ENCODE measurements at regions not wholly inside any gene's neighbourhood (a gene's known extent, or its start where the extent isn't known, plus 50 kb on each side); places are given as distances from the start of the nearest gene placed in this dataset.
A peak's percentile ranks its signal among the peaks of the same experiment; 100 is the strongest.
"Not testable (repeated sequence)": the region's sequence is repeated elsewhere in the genome, so short reads cannot be mapped to it uniquely, and the experiment has no call there.

- ATAC-seq (no peak), DNase-seq (no peak)
- intact Hi-C loops (cut with micrococcal nuclease), result no loop called here
Measured at GRCh38 chr13:75978818-75979217, 342.7 kb downstream of the LMO7 start.

- DNase-seq (no peak), ATAC-seq (no peak)
- intact Hi-C loops (cut with micrococcal nuclease), result no loop called here
Measured at GRCh38 chr13:75968103-75968838, 332.1 kb downstream of the LMO7 start.

- DNase-seq, result no peak
- intact Hi-C loops (cut with micrococcal nuclease), result no loop called here
- no peak for ATAC-seq
Measured at GRCh38 chr13:75963302-75963701, 327.2 kb downstream of the LMO7 start.

- ATAC-seq (no peak), DNase-seq (no peak)
- intact Hi-C loops (cut with micrococcal nuclease), result no loop called here
Measured at GRCh38 chr13:75961911-75962310, 325.8 kb downstream of the LMO7 start.

- intact Hi-C loops (cut with micrococcal nuclease), result no loop called here
- no peak for ATAC-seq
- no peak for DNase-seq
Measured at GRCh38 chr13:75960538-75960994, 324.4 kb downstream of the LMO7 start.

GRCh38 chr13:75959861-75960481 is 323.8 kb downstream of the LMO7 start:
- DNase-seq (no peak), ATAC-seq (no peak)
- intact Hi-C loops (cut with micrococcal nuclease), result no loop called here

GRCh38 chr13:75953589-75953988 is 317.5 kb downstream of the LMO7 start:
- intact Hi-C loops (cut with micrococcal nuclease); DNase-seq; ATAC-seq: not testable (repeated sequence)

GRCh38 chr13:75947448-75947847 is 311.3 kb downstream of the LMO7 start:
- ATAC-seq, result no peak
- DNase-seq, result no peak
- intact Hi-C loops (cut with micrococcal nuclease), result no loop called here

- ATAC-seq (peak; percentile 82), DNase-seq (peak; percentile 23)
- intact Hi-C loops (cut with micrococcal nuclease), result no loop called here
Measured at GRCh38 chr13:75946536-75947284, 310.6 kb downstream of the LMO7 start.

GRCh38 chr13:75945841-75946482 is 309.8 kb downstream of the LMO7 start:
- DNase-seq, result no peak
- intact Hi-C loops (cut with micrococcal nuclease), result no loop called here
- ATAC-seq, result no peak

- ATAC-seq (peak; percentile 45), DNase-seq (no peak)
- intact Hi-C loops (cut with micrococcal nuclease), result no loop called here
Measured at GRCh38 chr13:75938811-75939560, 302.9 kb downstream of the LMO7 start.

- intact Hi-C loops (cut with micrococcal nuclease), result no loop called here
- DNase-seq (no peak), ATAC-seq (no peak)
Measured at GRCh38 chr13:75936791-75937190, 300.7 kb downstream of the LMO7 start.

GRCh38 chr13:75935805-75936204 is 299.7 kb downstream of the LMO7 start:
- no peak for ATAC-seq
- intact Hi-C loops (cut with micrococcal nuclease), result no loop called here

GRCh38 chr13:75934889-75935288 is 298.8 kb downstream of the LMO7 start:
- ATAC-seq (no peak), DNase-seq (no peak)
- intact Hi-C loops (cut with micrococcal nuclease), result no loop called here

More at GRCh38 chr13:75935805-75936204, 299.7 kb downstream of the LMO7 start:
- DNase-seq, result no peak

- intact Hi-C loops (cut with micrococcal nuclease), result no loop called here
- DNase-seq (no peak), ATAC-seq (no peak)
Measured at GRCh38 chr13:75932636-75933035, 296.5 kb downstream of the LMO7 start.

GRCh38 chr13:75931116-75931515 is 295.0 kb downstream of the LMO7 start:
- DNase-seq, result no peak
- no peak for ATAC-seq
- intact Hi-C loops (cut with micrococcal nuclease), result no loop called here

GRCh38 chr13:75929076-75929475 is 292.9 kb downstream of the LMO7 start:
- ATAC-seq (no peak), DNase-seq (no peak)
- intact Hi-C loops (cut with micrococcal nuclease), result no loop called here

- intact Hi-C loops (cut with micrococcal nuclease), result no loop called here
- DNase-seq (no peak), ATAC-seq (no peak)
Measured at GRCh38 chr13:75927183-75927669, 291.1 kb downstream of the LMO7 start.

GRCh38 chr13:75920536-75920935 is 284.4 kb downstream of the LMO7 start:
- DNase-seq, result no peak
- ATAC-seq, result peak; percentile 68
- intact Hi-C loops (cut with micrococcal nuclease), result no loop called here

Data from left ventricle myocardium superior (tissue), 1 donor.